Lung (tissue), 11 donors: ENCODE measurements at regions not wholly inside any gene's neighbourhood (a gene's known extent, or its start where the extent isn't known, plus 50 kb on each side); places are given as distances from the start of the nearest gene placed in this dataset.

Source experiments
- ATAC-seq: fragments of 200-7000 bp; cut with Tn5 transposase; one replicate; pipeline ENCODE4 v1.9.1; 2020; ENCODE audit warnings: moderate number of reproducible peaks; ENCODE audit not compliant: insufficient read depth, low FRiP score
- DNase-seq, 3 donors: peaks; one replicate each; pipeline ENCODE4 v3.0.0-alpha.2; 2013 to 2017
- H3K27ac ChIP-seq, 2 donors: one replicate each; pipeline ENCODE4 v1.5.1; 2013; ENCODE audit warnings: mild to moderate bottlenecking in 2 of 2, moderate library complexity in 2 of 2, control low read depth in 1 of 2, inconsistent platforms in 1 of 2, low read depth in 1 of 2, low read length in 1 of 2
- H3K27me3 ChIP-seq, 3 donors: one replicate each; pipeline ENCODE4 v1.5.1; 2013; ENCODE audit warnings: low read length in 2 of 3; ENCODE audit not compliant: control insufficient read depth in 3 of 3, insufficient read depth in 3 of 3
- H3K36me3 ChIP-seq, 4 donors: one replicate each; pipeline ENCODE4 v1.5.1; 2013; ENCODE audit warnings: low read length in 4 of 4, mild to moderate bottlenecking in 1 of 4, moderate library complexity in 1 of 4; ENCODE audit not compliant: control insufficient read depth in 4 of 4, insufficient read depth in 4 of 4
- H3K4me1 ChIP-seq, 5 donors: one replicate each; pipeline ENCODE4 v1.5.1; 2013; ENCODE audit warnings: low read length in 5 of 5, mild to moderate bottlenecking in 2 of 5, moderate library complexity in 1 of 5; ENCODE audit not compliant: control insufficient read depth in 5 of 5, insufficient read depth in 5 of 5
- H3K4me3 ChIP-seq: one replicate; pipeline ENCODE4 v1.5.1; 2013; ENCODE audit warnings: mild to moderate bottlenecking, control low read depth, moderate library complexity
- H3K9ac ChIP-seq, 2 donors: one replicate each; pipeline ENCODE4 v1.5.1; 2013; ENCODE audit warnings: low read length in 2 of 2, control low read depth in 1 of 2; ENCODE audit not compliant: insufficient read depth in 1 of 2
- H3K9me3 ChIP-seq, 4 donors: one replicate each; pipeline ENCODE4 v1.5.1; 2013; ENCODE audit warnings: low read length in 3 of 4, mild to moderate bottlenecking in 1 of 4, moderate library complexity in 1 of 4; ENCODE audit not compliant: control insufficient read depth in 4 of 4, insufficient read depth in 3 of 4
- WGBS, 2 donors: extraction: QIAGEN DNeasy Blood & Tissue Kit; methylation state at CpG; one replicate each; pipeline ENCODE4 v1.1.7; 2013; 5-methylcytosine and 5-hydroxymethylcytosine counted together
- TF ChIP-seq, protein P1 (sequence below): IDR thresholded peaks from 2 replicates; pipeline ENCODE4 v1.5.1; 2012; ENCODE audit warnings: mild to moderate bottlenecking; ENCODE audit errors: control extremely low read depth, extremely low read depth
- donor health status: control.
- donor health status: control.
- donor health status: Bipolar disorder and iron deficiency.
- donor health status: healthy.
- donor health status: DM: yes; HTN: yes; CAD: no.

DNA sequence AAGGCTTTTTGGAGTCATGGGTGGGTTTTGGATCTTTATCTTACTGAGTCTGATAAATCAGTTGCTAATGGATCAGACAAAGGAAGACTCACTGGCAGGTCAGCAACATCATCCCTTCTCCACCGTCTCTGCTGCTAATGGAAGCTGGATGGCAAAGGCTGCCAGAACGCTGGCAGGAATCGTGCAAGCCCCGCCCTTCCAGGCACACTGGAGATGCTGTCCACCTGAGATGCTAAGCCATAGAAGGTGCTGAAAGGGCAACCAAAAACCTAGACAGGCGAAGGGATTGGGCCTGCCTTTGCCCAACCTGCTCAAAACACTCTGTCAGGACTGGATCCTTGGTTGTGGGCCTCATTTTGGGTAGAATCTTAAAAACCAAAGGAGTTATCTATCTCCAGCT, 139.5 kb upstream of the FSTL4 start:
- TF ChIP-seq, protein P1, sequence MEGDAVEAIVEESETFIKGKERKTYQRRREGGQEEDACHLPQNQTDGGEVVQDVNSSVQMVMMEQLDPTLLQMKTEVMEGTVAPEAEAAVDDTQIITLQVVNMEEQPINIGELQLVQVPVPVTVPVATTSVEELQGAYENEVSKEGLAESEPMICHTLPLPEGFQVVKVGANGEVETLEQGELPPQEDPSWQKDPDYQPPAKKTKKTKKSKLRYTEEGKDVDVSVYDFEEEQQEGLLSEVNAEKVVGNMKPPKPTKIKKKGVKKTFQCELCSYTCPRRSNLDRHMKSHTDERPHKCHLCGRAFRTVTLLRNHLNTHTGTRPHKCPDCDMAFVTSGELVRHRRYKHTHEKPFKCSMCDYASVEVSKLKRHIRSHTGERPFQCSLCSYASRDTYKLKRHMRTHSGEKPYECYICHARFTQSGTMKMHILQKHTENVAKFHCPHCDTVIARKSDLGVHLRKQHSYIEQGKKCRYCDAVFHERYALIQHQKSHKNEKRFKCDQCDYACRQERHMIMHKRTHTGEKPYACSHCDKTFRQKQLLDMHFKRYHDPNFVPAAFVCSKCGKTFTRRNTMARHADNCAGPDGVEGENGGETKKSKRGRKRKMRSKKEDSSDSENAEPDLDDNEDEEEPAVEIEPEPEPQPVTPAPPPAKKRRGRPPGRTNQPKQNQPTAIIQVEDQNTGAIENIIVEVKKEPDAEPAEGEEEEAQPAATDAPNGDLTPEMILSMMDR, result no peak
- Histone ChIP-seq H3K27ac (no peak overlapping the region), H3K9me3 (no peaks in the 10 kb centered on the region), H3K27me3 (no peaks in the 10 kb centered on the region), H3K9ac (no peak overlapping the region), H3K4me3 (no peak overlapping the region), H3K4me1 (no peaks in the 10 kb centered on the region), H3K36me3 (no peaks in the 10 kb centered on the region)
- ATAC-seq (no peak), DNase-seq (no peak)
- WGBS, 2 donors, result 80 to 84% methylated on average over 5 of the region's 5 CpGs

DNA sequence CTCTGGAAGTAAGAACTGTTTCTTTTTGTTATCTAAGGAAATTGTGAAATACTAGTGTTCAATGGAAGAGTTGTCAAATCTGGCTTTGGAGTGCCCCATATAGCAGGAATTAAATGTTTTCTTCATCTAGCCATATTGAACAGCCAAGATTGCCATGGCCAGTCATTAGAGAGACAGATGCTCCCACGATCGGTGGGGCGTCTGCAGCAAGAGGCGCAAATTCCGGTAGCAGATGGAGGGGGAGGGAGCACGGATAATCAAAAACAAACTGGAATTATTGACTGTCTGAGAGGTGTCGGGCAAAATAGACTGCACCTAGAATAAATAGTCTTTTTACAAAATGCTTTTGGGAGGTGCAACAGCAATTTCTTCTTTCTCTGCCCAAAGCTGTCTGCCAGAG, 139.1 kb upstream of the FSTL4 start:
- Histone ChIP-seq H3K4me1 (no peaks in the 10 kb centered on the region), H3K9ac (no peak overlapping the region), H3K27ac (no peak overlapping the region), H3K9me3 (no peaks in the 10 kb centered on the region), H3K36me3 (no peaks in the 10 kb centered on the region), H3K27me3 (no peaks in the 10 kb centered on the region), H3K4me3 (no peak overlapping the region)
- no peak for ATAC-seq
- DNase-seq, result no peak
- TF ChIP-seq, protein P1, result no peak
- 88 to 94% methylated on average over 7 of the region's 7 CpGs for WGBS, 2 donors

DNA sequence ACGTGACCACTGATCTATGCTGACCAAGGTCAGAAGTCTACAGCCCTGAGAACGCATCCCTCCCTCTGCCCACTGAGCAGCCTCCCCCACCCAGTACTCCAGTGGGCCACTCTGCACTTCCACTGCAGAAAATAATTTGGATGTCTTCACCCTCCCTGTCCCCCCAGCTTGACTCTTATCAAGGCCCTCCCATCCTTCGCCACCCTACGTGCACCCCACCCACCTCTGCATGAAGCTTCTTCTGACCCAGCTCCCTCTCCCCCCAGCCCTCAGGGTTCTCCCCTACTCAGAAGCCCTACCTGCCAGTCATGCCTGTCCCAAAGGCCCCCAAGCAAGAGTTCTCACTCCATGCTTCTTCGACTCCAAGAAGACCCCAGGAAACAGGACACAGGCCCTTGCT, 138.5 kb upstream of the FSTL4 start:
- ATAC-seq (no peak), DNase-seq (no peak)
- no peaks in the 10 kb centered on the region for H3K9me3 ChIP-seq
- H3K27me3 ChIP-seq, result no peaks in the 10 kb centered on the region
- H3K9ac ChIP-seq, result no peak overlapping the region
- no peak overlapping the region for H3K4me3 ChIP-seq
- no peaks in the 10 kb centered on the region for H3K36me3 ChIP-seq
- WGBS, 2 donors, result 91 to 93% methylated on average over 5 of the region's 5 CpGs
- TF ChIP-seq, protein P1, result no peak
- H3K4me1 ChIP-seq, result no peaks in the 10 kb centered on the region
- H3K27ac ChIP-seq, result no peak overlapping the region

DNA sequence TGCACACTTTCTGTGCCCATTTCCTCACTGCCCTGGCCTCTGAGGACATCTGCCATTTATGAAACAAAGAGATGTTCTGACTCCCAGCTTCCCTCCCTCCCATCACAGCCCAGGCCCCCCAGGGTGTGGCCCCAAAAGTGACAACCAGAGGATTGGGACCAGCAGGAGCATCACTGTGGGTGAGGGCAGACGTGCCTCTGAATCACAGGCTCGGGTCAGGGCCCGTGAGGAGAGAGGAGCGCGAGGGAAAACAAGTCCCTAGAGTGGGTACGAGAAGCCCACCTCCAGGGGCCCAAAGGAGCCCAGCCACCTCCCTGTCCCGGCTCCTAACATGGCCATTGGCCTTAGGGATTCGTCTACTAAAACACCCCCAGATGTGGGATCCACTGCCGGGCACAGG, 138.0 kb upstream of the FSTL4 start:
- H3K4me1 ChIP-seq, result no peaks in the 10 kb centered on the region
- ATAC-seq (no peak), DNase-seq (no peak)
- TF ChIP-seq, protein P1, result no peak
- no peaks in the 10 kb centered on the region for H3K36me3 ChIP-seq
- no peaks in the 10 kb centered on the region for H3K27me3 ChIP-seq
- no peak overlapping the region for H3K9ac ChIP-seq
- no peak overlapping the region for H3K4me3 ChIP-seq
- no peaks in the 10 kb centered on the region for H3K9me3 ChIP-seq
- no peak overlapping the region for H3K27ac ChIP-seq
- 96% methylated on average over 9 of the region's 9 CpGs for WGBS, 2 donors
